HepG2 (cell line): ENCODE measurements at regions not wholly inside any gene's neighbourhood (a gene's known extent, or its start where the extent isn't known, plus 50 kb on each side); places are given as distances from the start of the nearest gene placed in this dataset.

ENCODE experiments used
- ARHGAP35 ChIP-seq: sonication (generic); formaldehyde crosslinking; IDR thresholded peaks from 2 replicates; pipeline ENCODE4 v1.9.0; 2022; ENCODE audit warnings: mild to moderate bottlenecking, inconsistent platforms, moderate library complexity, missing genetic modification reagents, borderline replicate concordance
- GATAD2A ChIP-seq: IDR thresholded peaks from 2 replicates; pipeline ENCODE4 v1.6.1; 2016
- MAFF ChIP-seq: IDR thresholded peaks from 2 replicates; pipeline ENCODE4 v1.6.1; 2011; ENCODE audit warnings: low read depth, low read length, improper control_type of control experiment
- NR2F1 ChIP-seq, 2 experiments: fragments of 450-650 bp in 1 of 2; formaldehyde crosslinking in 1 of 2; IDR thresholded peaks; 2 replicates each; pipeline versions ENCODE4 v1.5.0 to v1.6.1; 2016 to 2020; ENCODE audit warnings: mild to moderate bottlenecking in 1 of 2, missing compliant biosample characterization in 1 of 2, missing genetic modification reagents in 1 of 2, moderate library complexity in 1 of 2
- NR2F6 ChIP-seq, 2 experiments: IDR thresholded peaks; 2 replicates each; pipeline ENCODE4 v1.6.1; 2016; ENCODE audit warnings: antibody characterized with exemption in 1 of 2, mild to moderate bottlenecking in 1 of 2
- RAD51 ChIP-seq: fragments of 450-650 bp; IDR thresholded peaks from 2 replicates; pipeline ENCODE4 v1.6.1; 2016; ENCODE audit warnings: borderline replicate concordance
- RARA ChIP-seq: IDR thresholded peaks from 2 replicates; pipeline ENCODE4 v1.6.1; 2016; ENCODE audit warnings: missing genetic modification reagents, missing compliant biosample characterization
- SALL1 ChIP-seq: sonication (generic); formaldehyde crosslinking; IDR thresholded peaks from 2 replicates; pipeline ENCODE4 v1.8.0; 2022; ENCODE audit warnings: mild to moderate bottlenecking, missing genetic modification reagents
- TCF7 ChIP-seq: sonication (generic); IDR thresholded peaks from 2 replicates; pipeline ENCODE4 v1.6.1; 2016; ENCODE audit warnings: antibody characterized with exemption, low read depth
- TEAD3 ChIP-seq: optimal IDR thresholded peaks from 2 replicates; pipeline ENCODE3; 2016; ENCODE audit warnings: borderline replicate concordance
- ZFAT ChIP-seq: sonication (generic); formaldehyde crosslinking; conservative IDR thresholded peaks from 2 replicates; pipeline ENCODE4 v1.8.1; 2023; ENCODE audit warnings: missing genetic modification reagents, inconsistent platforms
- ZNF644 ChIP-seq: IDR thresholded peaks from 2 replicates; pipeline ENCODE4 v1.6.1; 2016; ENCODE audit warnings: low read depth
- ZNF75D ChIP-seq: sonication (generic); formaldehyde crosslinking; IDR thresholded peaks from 2 replicates; pipeline ENCODE4 v1.8.1; 2023; ENCODE audit warnings: missing genetic modification reagents, mild to moderate bottlenecking, borderline replicate concordance
- ZNF883 ChIP-seq: sonication (generic); formaldehyde crosslinking; IDR thresholded peaks from 2 replicates; pipeline ENCODE4 v1.5.1; 2020; ENCODE audit warnings: mild to moderate bottlenecking, missing genetic modification reagents; ENCODE audit errors: not compliant biosample characterization
- ZSCAN12 ChIP-seq: sonication (generic); formaldehyde crosslinking; IDR thresholded peaks from 2 replicates; pipeline ENCODE4 v1.9.0; 2021; ENCODE audit warnings: mild to moderate bottlenecking, missing genetic modification reagents
- TF ChIP-seq, protein P1 (sequence below): sonication (generic); formaldehyde crosslinking; conservative IDR thresholded peaks from 2 replicates; pipeline ENCODE4 v1.4.0; 2020; ENCODE audit warnings: mild to moderate bottlenecking, missing genetic modification reagents, moderate library complexity
- TF ChIP-seq, protein P2 (sequence below): sonication (generic); IDR thresholded peaks from 2 replicates; pipeline ENCODE4 v1.6.1; 2016; ENCODE audit warnings: low read depth, borderline replicate concordance
- TF ChIP-seq, protein P3 (sequence below): fragments of 450-650 bp; IDR thresholded peaks from 2 replicates; pipeline ENCODE4 v1.6.1; 2016
- TF ChIP-seq, protein P4 (sequence below): sonication (generic); formaldehyde crosslinking; IDR thresholded peaks from 2 replicates; pipeline ENCODE4 v1.4.0; 2020; ENCODE audit warnings: mild to moderate bottlenecking, missing genetic modification reagents
- TF ChIP-seq, protein P5 (sequence below): sonication (generic); formaldehyde crosslinking; IDR thresholded peaks from 2 replicates; pipeline ENCODE4 v1.4.0; 2020; ENCODE audit warnings: mild to moderate bottlenecking, missing genetic modification reagents

DNA sequence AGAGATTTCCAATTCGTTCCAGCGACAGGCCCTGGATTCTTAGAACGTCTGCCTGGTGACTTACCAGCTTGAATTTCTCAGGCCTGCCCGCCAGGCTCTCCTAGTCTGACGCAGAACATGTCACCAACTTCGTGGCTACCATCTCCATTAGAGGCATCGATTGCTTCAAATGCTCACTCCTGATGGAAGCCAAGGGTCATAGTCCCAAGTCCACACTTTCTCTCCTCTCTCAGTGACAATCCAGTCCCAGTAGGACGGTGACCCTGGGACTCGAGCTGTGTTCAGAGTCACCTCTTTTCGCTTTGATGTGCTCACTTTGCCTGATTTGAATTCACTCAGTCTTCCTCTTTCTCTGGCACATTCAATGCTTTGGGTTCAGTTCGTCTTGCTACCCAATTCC is 94.8 kb downstream of the GADD45G start (continued):
- TF ChIP-seq NR2F6 (IDR thresholded peaks at IDR 0.05) (0 out of 2 replicates have a peak, but pooled peaks have one; percentile 39), NR2F6 (CRISPR knock-in tag; IDR thresholded peaks at IDR 0.05) (no peak), ZSCAN12 (CRISPR knock-in tag) (no peak), ZNF883 (CRISPR knock-in tag) (no peak), RAD51 (no peak), TCF7 (peak; percentile 18; the same call in 1 of the 2 replicates), SALL1 (CRISPR knock-in tag) (0 out of 2 replicates have a peak, but pooled peaks have one; percentile 16), ZNF644 (CRISPR knock-in tag) (0 out of 2 replicates have a peak, but pooled peaks have one; percentile 39), ARHGAP35 (CRISPR knock-in tag) (no peak), NR2F1 (CRISPR knock-in tag; IDR thresholded peaks at IDR 0.05) (peak in 1 of 2 experiments; percentile 44; a peak in 1 of 4 replicates), MAFF (no peak), GATAD2A (CRISPR knock-in tag) (0 out of 2 replicates have a peak, but pooled peaks have one; percentile 17), ZFAT (CRISPR knock-in tag) (no peak), TEAD3 (CRISPR knock-in tag) (peak; percentile 11), RARA (CRISPR knock-in tag) (0 out of 2 replicates have a peak, but pooled peaks have one; percentile 20), ZNF75D (no peak)
- TF ChIP-seq, protein P1, sequence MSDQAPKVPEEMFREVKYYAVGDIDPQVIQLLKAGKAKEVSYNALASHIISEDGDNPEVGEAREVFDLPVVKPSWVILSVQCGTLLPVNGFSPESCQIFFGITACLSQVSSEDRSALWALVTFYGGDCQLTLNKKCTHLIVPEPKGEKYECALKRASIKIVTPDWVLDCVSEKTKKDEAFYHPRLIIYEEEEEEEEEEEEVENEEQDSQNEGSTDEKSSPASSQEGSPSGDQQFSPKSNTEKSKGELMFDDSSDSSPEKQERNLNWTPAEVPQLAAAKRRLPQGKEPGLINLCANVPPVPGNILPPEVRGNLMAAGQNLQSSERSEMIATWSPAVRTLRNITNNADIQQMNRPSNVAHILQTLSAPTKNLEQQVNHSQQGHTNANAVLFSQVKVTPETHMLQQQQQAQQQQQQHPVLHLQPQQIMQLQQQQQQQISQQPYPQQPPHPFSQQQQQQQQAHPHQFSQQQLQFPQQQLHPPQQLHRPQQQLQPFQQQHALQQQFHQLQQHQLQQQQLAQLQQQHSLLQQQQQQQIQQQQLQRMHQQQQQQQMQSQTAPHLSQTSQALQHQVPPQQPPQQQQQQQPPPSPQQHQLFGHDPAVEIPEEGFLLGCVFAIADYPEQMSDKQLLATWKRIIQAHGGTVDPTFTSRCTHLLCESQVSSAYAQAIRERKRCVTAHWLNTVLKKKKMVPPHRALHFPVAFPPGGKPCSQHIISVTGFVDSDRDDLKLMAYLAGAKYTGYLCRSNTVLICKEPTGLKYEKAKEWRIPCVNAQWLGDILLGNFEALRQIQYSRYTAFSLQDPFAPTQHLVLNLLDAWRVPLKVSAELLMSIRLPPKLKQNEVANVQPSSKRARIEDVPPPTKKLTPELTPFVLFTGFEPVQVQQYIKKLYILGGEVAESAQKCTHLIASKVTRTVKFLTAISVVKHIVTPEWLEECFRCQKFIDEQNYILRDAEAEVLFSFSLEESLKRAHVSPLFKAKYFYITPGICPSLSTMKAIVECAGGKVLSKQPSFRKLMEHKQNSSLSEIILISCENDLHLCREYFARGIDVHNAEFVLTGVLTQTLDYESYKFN (CRISPR knock-in tag): peak; percentile 55
- TF ChIP-seq, protein P2, sequence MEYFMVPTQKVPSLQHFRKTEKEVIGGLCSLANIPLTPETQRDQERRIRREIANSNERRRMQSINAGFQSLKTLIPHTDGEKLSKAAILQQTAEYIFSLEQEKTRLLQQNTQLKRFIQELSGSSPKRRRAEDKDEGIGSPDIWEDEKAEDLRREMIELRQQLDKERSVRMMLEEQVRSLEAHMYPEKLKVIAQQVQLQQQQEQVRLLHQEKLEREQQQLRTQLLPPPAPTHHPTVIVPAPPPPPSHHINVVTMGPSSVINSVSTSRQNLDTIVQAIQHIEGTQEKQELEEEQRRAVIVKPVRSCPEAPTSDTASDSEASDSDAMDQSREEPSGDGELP: no peak
- TF ChIP-seq, protein P3, sequence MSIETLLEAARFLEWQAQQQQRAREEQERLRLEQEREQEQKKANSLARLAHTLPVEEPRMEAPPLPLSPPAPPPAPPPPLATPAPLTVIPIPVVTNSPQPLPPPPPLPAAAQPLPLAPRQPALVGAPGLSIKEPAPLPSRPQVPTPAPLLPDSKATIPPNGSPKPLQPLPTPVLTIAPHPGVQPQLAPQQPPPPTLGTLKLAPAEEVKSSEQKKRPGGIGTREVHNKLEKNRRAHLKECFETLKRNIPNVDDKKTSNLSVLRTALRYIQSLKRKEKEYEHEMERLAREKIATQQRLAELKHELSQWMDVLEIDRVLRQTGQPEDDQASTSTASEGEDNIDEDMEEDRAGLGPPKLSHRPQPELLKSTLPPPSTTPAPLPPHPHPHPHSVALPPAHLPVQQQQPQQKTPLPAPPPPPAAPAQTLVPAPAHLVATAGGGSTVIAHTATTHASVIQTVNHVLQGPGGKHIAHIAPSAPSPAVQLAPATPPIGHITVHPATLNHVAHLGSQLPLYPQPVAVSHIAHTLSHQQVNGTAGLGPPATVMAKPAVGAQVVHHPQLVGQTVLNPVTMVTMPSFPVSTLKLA: no peak
- TF ChIP-seq, protein P4, sequence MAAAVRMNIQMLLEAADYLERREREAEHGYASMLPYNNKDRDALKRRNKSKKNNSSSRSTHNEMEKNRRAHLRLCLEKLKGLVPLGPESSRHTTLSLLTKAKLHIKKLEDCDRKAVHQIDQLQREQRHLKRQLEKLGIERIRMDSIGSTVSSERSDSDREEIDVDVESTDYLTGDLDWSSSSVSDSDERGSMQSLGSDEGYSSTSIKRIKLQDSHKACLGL (CRISPR knock-in tag): no peak
- TF ChIP-seq, protein P5, sequence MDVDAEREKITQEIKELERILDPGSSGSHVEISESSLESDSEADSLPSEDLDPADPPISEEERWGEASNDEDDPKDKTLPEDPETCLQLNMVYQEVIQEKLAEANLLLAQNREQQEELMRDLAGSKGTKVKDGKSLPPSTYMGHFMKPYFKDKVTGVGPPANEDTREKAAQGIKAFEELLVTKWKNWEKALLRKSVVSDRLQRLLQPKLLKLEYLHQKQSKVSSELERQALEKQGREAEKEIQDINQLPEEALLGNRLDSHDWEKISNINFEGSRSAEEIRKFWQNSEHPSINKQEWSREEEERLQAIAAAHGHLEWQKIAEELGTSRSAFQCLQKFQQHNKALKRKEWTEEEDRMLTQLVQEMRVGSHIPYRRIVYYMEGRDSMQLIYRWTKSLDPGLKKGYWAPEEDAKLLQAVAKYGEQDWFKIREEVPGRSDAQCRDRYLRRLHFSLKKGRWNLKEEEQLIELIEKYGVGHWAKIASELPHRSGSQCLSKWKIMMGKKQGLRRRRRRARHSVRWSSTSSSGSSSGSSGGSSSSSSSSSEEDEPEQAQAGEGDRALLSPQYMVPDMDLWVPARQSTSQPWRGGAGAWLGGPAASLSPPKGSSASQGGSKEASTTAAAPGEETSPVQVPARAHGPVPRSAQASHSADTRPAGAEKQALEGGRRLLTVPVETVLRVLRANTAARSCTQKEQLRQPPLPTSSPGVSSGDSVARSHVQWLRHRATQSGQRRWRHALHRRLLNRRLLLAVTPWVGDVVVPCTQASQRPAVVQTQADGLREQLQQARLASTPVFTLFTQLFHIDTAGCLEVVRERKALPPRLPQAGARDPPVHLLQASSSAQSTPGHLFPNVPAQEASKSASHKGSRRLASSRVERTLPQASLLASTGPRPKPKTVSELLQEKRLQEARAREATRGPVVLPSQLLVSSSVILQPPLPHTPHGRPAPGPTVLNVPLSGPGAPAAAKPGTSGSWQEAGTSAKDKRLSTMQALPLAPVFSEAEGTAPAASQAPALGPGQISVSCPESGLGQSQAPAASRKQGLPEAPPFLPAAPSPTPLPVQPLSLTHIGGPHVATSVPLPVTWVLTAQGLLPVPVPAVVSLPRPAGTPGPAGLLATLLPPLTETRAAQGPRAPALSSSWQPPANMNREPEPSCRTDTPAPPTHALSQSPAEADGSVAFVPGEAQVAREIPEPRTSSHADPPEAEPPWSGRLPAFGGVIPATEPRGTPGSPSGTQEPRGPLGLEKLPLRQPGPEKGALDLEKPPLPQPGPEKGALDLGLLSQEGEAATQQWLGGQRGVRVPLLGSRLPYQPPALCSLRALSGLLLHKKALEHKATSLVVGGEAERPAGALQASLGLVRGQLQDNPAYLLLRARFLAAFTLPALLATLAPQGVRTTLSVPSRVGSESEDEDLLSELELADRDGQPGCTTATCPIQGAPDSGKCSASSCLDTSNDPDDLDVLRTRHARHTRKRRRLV (CRISPR knock-in tag): no peak
